Stimulated activated CD8-positive, alpha-beta memory T cell treated with anti-CD3 and anti-CD28 coated beads, Interleukin-7, amount 100 ng/mL, for 48 hours (primary cell): ENCODE measurements at regions not wholly inside any gene's neighbourhood (a gene's known extent, or its start where the extent isn't known, plus 50 kb on each side); places are given as distances from the start of the nearest gene placed in this dataset.
"Not testable (repeated sequence)": the region's sequence is repeated elsewhere in the genome, so short reads cannot be mapped to it uniquely, and the experiment has no call there.

Source experiments
- DNase-seq, 2 donors: peaks; one replicate each; pipeline ENCODE4 v3.0.0-alpha.2; 2020; ENCODE audit warnings: low read depth in 1 of 2; ENCODE audit errors: extremely low read depth in 1 of 2

GRCh38 chr4:81319657-81320056, 104.6 kb upstream of the PRKG2 start:
- no peak for DNase-seq

- DNase-seq: no peak
Observed at GRCh38 chr4:81314897-81315470, 100.0 kb upstream of the PRKG2 start.

- no peak for DNase-seq
Observed at GRCh38 chr4:81314196-81314896, 99.3 kb upstream of the PRKG2 start.

DNA sequence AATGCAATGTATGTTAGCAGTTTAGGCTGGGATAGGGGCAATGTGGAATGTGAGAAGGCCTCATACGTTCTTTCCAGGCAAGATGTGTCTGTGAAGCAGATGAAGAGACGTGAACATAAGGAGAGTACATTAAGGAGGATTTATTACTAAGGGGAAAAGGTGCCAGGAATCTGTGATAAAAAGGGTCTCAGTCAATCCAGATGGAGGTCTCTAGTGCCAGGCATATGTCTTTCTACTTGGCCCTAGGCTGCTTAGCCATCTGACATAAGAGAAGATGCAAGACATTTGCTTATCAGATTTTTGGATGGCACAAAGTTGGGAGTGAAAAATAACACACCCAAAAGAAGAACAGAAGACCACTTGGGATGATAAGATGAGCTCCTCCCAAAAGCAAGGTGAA, 93.0 kb upstream of the PRKG2 start:
- no peak for DNase-seq

DNA sequence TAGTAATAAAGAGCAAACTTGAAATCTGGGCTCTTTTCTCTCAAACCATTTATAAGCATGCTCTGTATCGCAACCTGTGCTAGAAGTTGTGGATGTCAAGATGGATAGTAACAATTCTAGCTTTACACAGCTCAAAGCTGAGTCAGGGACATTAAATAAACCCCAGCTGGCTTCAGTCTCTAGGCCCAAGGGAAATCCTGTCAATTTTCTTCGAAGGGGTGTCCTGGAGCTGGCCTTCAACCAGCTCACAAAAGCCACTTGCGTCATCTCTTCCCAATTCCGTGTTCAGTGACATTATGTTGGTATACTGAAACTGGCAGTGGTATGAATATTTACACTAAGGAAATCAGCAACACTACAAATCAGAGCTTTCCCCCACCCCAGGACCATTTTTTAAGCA, 89.8 kb upstream of the PRKG2 start:
- no peak for DNase-seq

GRCh38 chr4:81300352-81300751, 85.3 kb upstream of the PRKG2 start:
- DNase-seq: not testable (repeated sequence)

- no peak for DNase-seq
Observed at GRCh38 chr4:81290813-81291212, 75.8 kb upstream of the PRKG2 start.

- no peak for DNase-seq
Observed at GRCh38 chr4:81287101-81287500, 72.1 kb upstream of the PRKG2 start.

GRCh38 chr4:81282131-81282530, 67.1 kb upstream of the PRKG2 start:
- no peak for DNase-seq

DNA sequence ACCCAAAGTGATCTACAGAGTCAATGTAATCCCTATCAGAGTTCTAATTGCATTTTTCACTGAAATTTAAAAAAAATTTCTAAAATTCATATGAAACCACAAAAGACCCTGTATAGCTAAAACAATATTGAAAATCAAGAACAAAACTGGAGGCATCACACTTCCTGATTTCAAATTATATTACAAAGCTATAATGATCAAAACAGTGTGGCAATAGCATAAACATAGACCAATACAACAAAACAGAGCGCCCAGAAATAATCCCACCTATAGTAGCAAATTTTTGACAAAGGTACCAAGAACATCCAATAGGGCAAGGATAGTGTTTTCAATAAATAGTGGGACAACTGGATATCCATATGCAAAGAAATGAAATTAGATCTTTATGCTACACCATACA, 59.4 kb upstream of the PRKG2 start:
- DNase-seq: no peak

DNA sequence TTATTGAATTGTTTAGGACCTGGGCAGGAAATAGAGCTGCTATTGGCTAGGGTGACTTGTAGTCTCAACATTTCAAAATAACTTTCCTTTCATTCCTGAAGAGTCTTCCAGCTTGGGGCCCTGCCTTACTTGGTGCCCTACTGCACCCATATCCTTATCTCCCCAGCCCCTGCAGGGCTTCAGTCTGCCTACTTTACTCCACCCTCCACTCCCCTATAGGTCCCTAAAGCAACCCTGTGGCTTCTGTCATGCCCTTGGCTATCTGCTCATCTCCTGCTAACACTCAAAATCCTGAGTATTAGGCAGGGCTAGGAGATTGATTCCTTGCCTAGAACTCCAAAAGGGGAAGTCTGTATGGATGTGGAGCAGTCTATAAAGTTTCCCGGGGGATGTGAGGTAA, 57.6 kb upstream of the PRKG2 start:
- DNase-seq: no peak
